Fibroblast of gingiva (primary cell): ENCODE measurements at regions not wholly inside any gene's neighbourhood (a gene's known extent, or its start where the extent isn't known, plus 50 kb on each side); places are given as distances from the start of the nearest gene placed in this dataset.

Source experiments
- DNase-seq: peaks from one replicate; pipeline ENCODE4 v3.0.0-alpha.2; 2011; ENCODE audit warnings: low read depth

DNA sequence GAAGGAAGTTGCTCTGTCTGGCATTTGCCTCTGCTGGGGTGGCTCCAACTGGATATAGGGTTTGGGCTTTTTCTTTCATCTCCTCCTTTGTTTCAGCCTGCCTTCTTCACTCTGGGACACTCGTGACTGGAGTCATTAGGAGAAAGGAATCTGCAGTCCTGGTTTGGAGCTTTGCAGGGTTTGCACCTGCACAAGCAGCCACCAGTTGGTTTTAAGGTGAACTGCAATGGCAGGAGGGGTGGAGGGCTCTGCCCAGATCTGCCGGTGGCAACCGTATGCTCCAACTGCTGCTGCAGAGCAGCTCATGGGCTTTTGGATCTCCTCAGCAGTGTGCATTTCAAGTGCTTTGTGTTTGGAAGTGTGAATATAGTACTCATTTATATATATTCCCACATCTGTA, 131.3 kb upstream of the MGAT5 start:
- DNase-seq, result no peak

DNA sequence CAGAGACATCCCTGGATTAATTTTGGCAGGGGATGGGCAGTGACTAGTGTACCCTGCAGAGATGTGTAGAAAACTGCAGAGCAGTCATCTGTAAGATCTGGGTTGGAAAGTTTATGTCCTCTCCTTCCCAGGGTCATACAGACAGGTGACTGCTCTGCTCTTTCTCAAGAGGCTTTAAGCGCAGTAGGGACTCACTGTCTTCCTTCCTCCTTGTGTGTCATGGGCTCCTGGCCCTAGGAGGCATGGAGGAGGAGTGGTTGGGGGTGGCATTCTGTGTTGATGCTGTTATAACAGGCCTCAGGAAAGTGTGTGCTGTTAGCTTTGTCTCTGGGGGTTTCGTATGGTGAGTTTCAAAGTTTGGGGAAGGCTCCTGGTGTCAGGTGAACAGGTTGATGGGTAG, 130.5 kb upstream of the MGAT5 start:
- no peak for DNase-seq

DNA sequence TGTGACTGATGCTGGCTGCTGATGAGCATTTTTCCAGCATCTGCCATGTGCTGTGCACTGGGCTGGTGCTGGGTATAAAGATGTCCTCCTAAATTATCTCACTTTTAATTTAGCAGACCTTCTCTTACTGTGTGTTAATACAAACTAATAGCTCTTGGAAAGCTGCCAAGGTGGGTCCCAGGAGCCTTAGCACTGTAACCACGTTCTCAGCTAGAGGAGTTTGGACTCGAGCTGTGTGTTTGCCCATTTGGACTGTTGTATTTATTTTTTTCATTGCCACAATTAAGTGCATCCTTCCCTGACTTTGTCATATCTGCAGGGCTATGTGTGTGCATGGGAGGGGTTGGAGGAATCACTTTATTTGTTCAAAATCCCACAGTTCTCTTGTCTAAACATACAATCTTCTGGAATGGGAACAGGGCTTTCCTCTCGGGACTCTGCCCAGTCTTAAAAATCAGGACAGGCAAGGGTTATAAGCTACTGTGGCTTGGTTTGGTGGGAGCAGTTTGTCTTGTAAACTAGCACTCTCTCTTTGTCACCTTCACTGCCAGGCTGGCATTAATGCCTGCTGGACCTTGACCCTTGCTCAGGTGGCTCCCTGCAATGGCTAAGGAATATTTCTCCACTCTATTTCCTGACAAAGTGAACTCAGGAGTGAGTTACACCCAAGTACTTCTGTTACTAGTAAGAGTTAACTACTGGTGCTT, 129.7 kb upstream of the MGAT5 start:
- peak; percentile 27 for DNase-seq

DNA sequence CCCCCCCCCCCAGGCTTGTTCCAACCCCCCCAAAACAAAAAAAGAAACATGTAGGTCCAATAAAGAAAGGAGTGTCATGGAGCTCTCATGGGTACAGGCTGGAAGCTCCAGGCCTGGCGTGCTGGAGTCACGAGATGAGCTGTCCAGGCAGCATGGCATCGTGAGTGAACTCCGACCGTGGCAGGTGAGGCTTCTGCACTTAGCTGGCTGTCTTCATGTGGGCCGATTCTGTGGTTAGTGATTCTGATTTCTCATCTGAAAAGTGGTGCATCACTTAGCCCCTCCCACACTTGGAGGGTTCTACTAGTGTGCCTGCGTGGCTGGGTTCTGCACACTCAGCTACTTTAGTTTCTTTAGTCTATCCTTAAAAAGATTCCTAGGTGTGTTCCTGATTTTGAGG, 126.4 kb upstream of the MGAT5 start:
- DNase-seq, result no peak

DNA sequence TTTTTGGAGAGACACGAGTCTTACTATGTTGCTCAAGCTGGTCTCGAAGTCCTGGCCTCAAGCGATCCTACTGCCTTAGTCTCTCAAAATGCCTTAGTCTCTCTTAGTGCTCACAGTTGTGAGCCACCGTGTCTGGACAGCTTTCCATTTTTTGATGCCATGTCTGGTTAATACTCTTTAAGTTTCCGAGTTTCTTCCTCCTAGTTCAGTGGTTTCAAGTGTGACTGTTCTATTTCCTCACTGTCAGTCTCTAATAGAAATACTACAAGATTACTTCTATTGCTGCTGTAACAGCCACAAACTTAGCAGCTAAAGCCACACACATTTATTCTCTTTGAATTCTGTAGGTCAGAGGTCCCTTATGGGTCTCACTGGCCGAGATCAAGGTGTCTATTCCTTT, 125.1 kb upstream of the MGAT5 start:
- no peak for DNase-seq

DNA sequence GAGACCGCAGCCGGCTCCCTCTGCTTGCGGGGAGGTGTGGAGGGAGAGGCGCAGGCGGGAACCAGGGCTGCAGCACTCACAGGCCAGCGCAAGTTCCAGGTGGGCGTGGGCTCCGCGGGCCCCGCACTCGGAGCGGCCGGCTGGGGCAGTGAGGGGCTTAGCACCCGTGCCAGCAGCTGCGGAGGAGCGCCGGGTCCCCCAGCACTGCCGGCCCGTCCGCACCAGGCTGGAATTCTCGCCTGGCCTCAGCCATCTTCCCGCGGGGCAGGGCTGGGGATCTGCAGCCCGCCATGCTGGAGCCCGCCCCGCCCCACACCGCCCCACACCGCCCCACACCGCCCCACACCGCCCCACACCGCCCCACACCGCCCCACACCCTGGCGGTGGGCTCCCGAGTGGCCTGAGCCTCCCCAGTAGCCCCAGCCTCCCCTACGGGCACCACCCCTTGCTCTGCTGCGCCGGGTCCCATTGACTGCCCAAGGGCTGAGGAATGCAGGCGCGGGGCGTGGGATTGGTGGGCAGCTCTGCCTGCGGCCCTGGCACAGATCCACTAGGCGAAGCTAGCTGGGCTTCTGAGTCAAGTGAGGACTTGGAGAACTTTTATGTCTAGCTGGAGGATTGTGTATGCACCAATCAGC, 123.9 kb upstream of the MGAT5 start:
- no peak for DNase-seq

DNA sequence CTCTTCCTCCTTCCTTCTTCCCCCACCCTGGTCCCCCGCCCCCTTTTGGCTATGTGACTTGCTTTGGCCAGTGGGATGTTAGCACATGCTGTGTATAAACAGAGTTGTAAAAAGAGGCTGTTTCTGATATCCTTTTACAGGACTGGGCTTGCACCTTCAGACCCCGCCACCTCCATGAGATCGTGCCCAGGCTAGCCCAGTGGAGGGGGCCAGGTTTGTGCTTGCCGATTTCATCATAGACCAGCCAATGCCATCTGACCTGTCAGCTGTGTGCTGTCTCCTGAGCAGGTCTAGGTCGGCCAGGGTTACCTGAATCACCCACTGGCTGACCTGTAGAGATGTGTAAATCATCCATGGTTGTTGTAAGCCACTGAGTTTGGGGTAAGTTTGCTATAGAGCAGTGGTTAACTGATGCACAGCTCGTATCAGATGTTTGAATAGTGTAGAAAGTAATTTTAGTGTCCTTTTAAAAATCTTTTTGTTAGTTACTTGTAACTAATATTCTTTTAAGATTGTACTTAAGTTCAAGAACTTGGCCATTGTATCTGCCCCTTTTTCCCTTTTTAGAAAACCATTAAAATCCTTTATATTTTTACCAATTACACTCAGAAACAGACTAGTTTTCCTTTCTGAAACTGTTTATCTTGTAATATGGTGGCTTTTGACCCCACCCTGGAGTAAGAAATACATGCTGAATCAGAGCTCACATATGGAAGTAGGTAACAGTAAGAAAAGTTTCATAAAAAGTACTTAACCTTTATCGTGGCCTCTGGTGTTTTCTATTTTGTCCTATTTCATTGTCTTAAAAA, 122.0 kb upstream of the MGAT5 start:
- no peak for DNase-seq

DNA sequence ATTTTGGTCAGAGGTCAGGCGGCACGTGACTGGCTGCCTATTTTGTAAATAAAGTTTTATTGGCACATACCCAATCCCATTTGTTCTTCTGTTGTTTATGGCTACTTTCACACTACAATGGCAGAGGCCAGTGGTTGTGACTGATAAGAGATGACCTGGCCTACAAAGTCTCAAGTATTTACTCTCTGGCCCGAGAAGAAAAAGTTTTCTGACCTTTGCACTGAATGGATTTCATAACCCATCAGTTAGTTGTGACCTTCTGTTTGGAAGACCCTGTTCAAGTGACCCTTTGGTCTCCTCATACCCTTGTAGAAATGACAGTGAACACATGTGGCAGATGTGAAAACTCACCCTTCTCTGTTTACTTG, 121.4 kb upstream of the MGAT5 start:
- DNase-seq, result no peak

DNA sequence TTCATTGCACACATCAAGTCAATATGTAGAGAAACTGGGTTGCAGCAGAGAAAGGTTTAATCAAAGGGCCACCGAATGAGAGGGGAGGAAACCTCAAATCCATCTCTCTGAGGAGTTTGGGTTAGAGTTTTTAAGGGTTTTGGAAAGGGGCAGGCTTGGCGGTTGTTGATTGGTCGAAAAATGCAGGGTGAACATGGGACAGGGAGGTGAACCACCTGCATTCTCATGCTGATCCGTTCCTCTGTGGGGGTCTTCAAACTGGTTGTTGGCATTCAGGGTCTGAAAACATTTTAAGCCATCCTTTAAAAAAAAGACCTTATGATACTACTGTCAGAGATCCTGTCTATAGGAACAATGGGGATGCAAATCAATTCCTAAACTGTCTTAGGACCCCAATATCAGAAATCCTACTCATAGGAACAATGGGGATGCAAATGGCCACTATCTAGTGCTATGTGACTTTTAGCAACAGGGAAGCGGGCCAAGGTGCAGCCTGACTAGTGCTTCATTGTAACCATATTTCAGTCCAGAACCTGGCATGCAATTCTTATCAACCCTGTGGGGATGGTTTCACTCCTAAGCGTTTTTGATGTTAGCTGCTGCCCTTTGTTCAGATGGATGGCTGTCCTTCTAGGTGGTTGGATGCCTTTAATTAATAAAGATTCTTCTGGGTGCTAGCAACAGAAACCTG, 120.1 kb upstream of the MGAT5 start:
- DNase-seq, result no peak

DNA sequence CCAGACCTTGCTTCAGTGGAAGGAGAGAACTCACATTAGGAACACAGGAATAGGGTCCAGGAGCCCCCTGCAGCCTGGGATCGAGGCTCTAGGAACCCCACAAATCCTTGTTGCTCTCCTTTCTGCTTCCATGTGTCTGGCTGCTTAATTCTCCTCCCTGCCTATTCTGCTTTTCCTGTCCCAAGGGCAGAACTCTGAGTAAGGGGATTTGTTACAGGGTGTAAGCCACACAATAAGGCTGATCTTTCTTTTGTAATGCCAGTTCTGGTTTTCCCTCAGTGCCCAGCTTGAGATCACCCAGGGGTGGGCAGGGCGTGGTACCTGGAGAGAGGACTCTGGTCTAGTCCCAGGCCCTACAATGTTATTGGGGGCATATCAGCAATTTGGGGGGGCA, 119.6 kb upstream of the MGAT5 start:
- no peak for DNase-seq

DNA sequence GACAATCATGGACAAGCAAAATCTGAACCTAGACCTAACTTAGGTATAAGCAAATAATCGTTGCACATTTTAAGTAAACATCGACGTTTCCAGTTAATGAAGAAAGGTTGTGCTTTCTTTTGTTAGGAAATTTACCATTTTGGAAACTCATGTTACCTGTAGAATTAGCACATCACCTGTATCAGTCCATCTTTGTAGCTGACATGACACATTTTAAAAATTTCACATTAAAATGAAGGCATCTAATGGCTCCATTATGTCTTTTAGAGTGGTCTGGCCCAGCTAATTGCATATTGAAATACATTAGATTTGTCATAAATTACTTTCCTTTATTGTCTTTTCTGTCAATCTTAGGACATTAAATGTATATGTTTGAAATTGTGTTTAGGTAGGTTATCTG, 119.0 kb upstream of the MGAT5 start:
- no peak for DNase-seq

DNA sequence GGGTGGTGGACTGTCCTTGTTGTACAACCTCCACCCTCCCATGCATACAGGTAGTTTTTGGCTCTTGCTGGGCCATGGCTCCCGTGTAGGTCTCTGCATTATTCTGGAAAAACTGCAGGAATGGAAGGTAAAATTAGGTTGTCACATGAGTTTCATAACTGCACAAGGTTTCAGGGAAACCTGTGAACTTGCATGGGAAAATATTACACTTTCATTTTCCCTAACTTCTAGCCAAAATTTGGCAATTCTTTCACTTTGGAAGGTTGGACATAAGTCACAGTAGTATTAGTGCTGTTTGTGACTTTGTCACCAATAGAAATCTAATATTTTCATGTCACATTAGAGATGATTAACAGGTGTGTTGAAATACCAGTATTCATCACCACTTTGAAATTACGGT, 118.1 kb upstream of the MGAT5 start:
- DNase-seq, result no peak

DNA sequence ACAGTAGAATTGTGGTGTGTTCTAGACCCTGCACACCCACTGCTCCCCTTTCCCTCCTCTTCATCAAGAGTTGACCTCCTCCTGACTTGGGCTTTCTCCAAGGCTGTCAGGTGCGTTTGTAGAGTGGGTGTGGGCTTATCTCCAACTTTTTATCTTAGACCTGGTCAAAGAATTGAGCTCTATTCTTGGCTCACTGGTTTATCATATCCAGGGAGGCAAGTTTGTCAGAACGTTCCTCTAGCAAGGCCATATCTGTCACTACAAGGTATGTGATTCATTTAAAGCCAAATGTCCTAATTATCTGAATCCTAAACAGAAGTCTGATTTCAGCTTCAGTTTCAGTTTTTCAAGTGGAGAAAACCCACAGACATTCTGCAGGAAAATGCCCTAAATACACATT, 117.1 kb upstream of the MGAT5 start:
- no peak for DNase-seq

DNA sequence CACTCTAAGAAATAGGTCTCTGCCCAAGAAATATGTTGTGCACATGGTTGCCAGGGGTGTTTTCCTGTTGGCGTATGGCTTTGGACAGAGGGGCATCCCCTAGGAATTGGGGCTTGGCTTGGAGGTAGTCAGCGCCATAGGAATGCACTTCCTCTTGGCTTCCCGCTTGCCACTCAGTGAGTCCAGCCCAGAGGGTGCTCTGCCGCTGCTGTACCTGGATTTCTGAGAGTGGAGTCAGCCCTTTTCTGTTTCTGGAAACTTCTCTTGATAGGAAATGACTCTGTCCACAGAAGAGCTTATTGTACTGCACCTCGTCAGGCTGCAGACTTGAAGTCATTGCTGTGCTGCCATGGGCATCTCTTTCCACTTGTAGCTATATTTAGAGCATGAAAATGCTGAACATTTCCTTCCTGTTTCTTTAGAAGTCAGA, 116.7 kb upstream of the MGAT5 start:
- DNase-seq, result peak; percentile 73

DNA sequence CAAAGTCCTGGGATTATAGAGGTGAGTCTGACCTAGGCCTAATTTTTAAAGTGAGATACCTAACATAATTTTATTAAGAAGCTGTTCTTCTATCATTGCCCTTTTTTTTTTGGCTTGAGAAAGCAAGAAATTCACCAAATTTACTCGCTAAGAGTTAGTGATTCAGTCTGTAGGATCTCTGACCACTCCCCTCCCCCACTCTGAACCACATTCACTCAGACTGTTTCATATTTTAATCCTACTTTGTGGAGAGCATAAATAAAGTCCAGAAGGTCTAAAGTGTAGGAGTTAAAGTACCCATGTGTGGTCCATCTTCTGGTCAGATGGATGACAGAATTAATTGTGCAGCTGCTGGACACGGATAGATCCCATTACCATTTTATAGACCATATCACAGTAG, 115.8 kb upstream of the MGAT5 start:
- DNase-seq, result no peak

DNA sequence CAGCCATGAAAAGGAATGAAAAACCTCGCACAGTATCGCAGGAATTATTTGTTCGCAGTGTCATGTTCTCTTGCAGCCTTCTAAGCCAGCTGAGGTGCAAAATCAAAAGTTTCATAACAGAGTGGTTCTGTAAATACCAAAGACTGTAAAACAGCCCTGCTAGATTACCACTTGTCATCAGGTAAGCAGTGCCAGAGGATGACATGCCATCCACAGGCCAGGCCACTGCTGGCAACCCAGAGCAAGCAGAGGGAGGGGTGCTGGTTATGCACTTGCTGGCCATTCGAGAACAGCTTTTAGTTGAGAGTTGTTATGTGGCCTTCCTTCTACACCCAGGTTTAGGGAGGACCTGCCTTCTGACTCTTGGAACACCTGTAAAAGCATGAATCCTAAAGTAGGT, 114.3 kb upstream of the MGAT5 start:
- no peak for DNase-seq

DNA sequence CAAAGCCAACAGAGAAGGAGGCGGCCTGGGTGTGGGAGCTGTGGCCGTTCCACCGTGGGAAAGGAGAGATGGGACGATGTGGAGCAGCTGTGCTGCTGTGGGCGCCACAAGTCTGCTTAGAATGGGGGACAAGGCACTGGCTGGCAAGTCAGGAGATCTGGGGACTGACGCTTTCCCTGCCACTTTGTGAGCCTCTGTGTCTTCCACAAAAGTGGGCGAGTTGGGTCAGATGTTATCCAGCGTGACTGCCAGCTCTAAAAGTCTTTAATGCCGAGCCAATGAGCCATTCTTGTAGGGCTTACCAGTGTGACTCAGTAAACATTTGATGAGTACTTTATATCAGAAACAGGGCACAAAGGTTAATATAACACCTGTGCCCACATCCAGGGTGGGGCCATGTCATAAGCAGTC, 113.6 kb upstream of the MGAT5 start:
- DNase-seq, result no peak

DNA sequence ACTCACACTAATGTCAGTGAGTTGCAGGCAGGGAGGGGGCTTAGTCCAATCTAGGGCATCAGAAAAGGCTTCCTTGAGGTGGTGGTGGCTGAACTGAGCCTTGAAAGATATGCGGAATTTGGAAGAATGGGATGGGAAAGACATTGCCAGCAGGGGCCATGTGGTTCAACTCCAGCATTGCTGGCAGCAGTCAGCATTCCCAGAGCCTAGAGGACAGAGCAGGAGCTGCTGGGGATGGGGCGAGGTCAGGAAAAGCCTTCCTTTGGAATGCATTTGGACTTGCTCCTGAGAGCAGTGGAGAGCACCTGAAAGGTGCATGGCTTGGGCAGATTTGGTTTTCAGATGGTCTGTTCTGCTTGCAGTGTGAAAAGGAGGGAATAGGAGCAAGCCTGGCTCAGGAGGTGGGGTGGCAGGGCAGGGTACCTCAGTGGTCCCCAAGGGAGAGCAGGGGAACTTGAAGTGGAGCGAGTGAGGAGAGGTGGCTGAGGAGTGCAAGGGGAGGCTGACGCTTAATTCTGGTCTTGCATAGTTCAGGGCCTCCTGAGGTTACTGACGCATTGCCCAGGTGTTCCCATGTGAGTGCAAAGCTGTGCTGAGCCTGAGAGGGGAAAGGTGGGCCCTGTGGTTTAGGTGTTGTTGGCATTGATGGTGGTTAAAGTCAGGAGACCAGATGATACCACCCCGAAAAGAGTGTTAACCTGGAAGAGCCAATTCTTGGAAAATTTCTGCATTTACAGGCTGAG, 112.1 kb upstream of the MGAT5 start:
- no peak for DNase-seq

DNA sequence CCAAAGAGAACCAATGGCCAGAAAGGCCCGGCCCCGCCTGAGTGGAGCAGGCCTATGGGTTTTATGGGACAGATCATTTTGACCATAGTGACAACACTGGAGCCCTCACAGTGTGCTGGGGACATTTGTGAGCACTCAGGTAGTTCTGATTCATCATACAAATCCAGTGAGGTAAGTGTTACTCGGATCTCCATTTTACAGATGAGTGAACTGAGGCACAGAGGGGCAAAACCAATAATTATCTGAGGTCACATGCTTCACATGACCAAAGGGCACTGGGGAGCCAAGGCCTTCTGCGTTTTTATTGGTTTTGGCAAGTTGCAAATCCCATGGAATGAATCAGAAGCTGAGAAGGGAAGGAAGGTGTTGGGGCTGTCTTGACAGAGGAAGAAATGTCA, 111.5 kb upstream of the MGAT5 start:
- DNase-seq, result no peak

DNA sequence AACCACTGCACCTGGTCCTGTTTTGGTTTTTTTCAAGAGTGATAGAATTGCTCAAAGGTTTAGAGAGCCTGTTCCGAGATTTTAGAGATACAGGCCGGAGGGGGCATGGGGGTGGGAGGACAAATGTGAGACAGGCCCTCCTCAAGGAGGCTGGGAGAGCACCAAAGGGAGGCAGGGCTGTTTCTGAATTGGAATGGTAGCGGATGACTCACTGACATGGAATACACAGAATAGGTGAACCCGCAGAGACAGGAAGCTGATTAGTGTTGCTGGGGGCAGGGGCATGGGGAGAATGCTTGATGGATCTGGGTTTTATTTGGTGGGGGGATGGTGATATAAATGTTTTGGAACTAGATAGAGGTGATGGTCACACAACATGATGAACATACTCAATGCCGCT, 111.0 kb upstream of the MGAT5 start:
- no peak for DNase-seq

DNA sequence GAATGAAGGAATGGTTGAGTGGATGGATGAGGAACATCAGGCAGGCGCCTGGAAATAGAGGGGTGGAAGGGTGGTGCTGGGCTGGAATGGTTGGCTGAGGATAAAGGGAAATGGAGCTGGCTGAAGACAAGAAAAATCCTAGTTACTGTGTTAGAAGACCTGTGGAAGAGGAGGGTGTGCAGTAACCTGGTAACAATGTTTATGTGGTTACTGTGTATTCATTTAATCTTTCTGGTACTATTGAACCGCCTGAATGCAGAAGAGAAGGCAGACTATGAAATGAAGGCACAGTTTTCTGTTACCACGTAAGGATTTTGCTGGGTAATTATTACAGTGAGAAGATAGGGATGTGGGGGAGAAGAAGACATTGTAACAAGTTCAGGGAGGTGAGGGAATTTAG, 110.3 kb upstream of the MGAT5 start:
- no peak for DNase-seq

DNA sequence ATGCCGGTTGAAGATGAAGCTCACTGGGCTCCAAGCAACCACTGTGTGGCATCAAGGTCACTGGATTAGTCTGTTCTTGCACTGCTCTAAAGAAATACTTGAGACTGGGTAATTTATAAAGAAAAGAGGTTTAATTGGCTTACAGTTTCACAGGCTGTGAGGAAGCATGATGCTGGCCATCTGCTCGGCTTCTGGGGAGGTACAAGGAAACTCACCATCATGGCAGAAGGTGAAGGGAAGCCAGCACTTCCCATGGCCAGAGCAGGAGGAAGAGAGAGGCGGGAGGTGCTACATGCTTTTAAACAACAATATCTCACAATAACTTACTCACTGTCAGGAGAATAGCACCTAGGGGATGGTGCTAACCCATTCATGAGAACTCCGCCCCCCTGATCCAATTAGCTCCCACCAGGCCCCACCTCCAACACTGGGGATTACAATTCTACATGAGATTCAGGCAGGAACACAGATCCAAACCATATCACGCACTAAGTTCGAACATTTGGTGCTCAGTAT, 109.7 kb upstream of the MGAT5 start:
- DNase-seq, result no peak
